ENCODE measurements at regions not wholly inside any gene's neighbourhood (a gene's known extent, or its start where the extent isn't known, plus 50 kb on each side); places are given as distances from the start of the nearest gene placed in this dataset.

DNA sequence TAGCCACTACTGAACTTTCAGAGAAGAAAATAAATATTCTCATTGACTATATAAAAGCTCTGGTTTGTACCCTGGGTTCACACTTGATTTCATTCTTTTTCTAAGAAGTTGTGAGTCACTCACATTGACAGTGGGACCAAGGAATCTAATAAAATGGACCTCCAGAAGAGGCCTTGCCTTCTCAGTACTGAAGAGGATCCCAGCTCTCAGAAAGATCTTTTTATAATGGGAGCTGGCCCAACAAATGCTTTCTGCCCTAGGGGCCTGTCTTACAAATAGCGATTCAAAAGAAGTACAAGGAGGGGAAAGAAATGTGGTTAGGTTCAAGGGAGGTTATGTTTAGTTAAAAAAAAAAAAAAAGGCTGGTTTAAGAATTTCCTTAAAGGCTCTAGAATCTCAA lies 237.9 kb downstream of the ISL1 start:
- no peak overlapping the region for H2AFZ ChIP-seq (replicated peaks)
- no peaks in the 10 kb centered on the region for H3K27me3 Mint-ChIP-seq (ENCODE audit: insufficient read depth, low read depth)

DNA sequence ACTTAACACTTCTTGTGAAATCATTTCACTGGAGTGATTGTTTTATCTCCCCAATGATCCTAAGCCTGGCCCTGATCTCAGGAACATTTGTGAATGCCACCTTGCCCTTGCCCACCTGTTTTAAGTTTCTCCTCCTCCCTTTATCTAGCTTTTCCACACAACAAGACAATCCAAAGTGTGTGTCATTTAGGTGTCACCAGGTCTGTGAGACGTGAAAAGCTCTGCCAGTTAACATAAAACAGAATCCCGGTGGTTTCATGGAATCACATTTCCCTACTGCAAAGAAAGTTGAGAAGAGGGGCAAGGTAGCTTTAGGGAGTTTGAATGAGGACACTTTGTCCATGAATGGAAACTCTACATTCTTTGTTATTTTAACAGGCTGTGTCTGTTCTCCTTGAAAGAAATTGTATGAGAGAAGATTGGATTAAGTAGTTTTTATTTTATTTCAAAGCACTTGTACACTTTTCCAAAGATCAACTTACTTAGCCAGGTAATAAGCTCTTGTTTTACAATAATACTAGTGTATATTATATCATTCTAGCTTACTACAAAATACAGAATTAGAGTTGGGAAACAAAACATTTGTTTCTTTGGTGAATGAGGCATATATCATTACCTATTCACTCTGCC lies 239.0 kb downstream of the ISL1 start:
- Histone ChIP-seq H4K20me1 (ENCODE audit: low read depth) (no peaks in the 10 kb centered on the region), H3F3A (ENCODE audit: low read depth) (no peaks in the 10 kb centered on the region), H3K4me2 (no peak overlapping the region), H3K4me3 (no peak overlapping the region), H3K9me3 (ENCODE audit: low read depth) (no peaks in the 10 kb centered on the region), H3K27me3 (no peaks in the 10 kb centered on the region), H3K9ac (no peak overlapping the region), H3K36me3 (no peaks in the 10 kb centered on the region), H2AFZ (replicated peaks) (no peak overlapping the region), H3K79me2 (ENCODE audit: low read depth) (no peaks in the 10 kb centered on the region), H3K4me1 (peaks cover 29% of the 10 kb centered on the region), H3K27ac (no peak overlapping the region)
- Mint-ChIP-seq H3K4me1 (peaks cover 7% of the 10 kb centered on the region), H3K27me3 (ENCODE audit: insufficient read depth, low read depth) (no peaks in the 10 kb centered on the region), H3K9me3 (no peaks in the 10 kb centered on the region), H3K27ac (no peak overlapping the region), H3K36me3 (no peaks in the 10 kb centered on the region), H3K4me3 (no peak overlapping the region)
- peak; percentile 5 for DNase-seq (ENCODE audit: low spot score)
- TF ChIP-seq EZH2phosphoT487 (IDR thresholded peaks at IDR 0.05): no peak
- TF ChIP-seq EZH2 (IDR thresholded peaks at IDR 0.05): no peak
- TF ChIP-seq, protein P1, sequence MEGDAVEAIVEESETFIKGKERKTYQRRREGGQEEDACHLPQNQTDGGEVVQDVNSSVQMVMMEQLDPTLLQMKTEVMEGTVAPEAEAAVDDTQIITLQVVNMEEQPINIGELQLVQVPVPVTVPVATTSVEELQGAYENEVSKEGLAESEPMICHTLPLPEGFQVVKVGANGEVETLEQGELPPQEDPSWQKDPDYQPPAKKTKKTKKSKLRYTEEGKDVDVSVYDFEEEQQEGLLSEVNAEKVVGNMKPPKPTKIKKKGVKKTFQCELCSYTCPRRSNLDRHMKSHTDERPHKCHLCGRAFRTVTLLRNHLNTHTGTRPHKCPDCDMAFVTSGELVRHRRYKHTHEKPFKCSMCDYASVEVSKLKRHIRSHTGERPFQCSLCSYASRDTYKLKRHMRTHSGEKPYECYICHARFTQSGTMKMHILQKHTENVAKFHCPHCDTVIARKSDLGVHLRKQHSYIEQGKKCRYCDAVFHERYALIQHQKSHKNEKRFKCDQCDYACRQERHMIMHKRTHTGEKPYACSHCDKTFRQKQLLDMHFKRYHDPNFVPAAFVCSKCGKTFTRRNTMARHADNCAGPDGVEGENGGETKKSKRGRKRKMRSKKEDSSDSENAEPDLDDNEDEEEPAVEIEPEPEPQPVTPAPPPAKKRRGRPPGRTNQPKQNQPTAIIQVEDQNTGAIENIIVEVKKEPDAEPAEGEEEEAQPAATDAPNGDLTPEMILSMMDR (IDR thresholded peaks at IDR 0.05): no peak

More for the DNA sequence above, 237.9 kb downstream of the ISL1 start:
- Mint-ChIP-seq H3K4me3 (no peak overlapping the region), H3K9me3 (no peaks in the 10 kb centered on the region), H3K4me1 (peaks cover 7% of the 10 kb centered on the region), H3K36me3 (no peaks in the 10 kb centered on the region), H3K27ac (no peak overlapping the region)
- H3F3A ChIP-seq (ENCODE audit: low read depth): no peaks in the 10 kb centered on the region
- no peak overlapping the region for H3K4me3 ChIP-seq
- DNase-seq (ENCODE audit: low spot score): peak; percentile 7
- no peak overlapping the region for H3K27ac ChIP-seq
- peaks cover 29% of the 10 kb centered on the region for H3K4me1 ChIP-seq
- TF ChIP-seq, protein P1 (IDR thresholded peaks at IDR 0.05): no peak
- no peak for TF ChIP-seq EZH2 (IDR thresholded peaks at IDR 0.05)
- TF ChIP-seq EZH2phosphoT487 (IDR thresholded peaks at IDR 0.05): no peak
- H3K79me2 ChIP-seq (ENCODE audit: low read depth): no peaks in the 10 kb centered on the region
- no peaks in the 10 kb centered on the region for H3K36me3 ChIP-seq
- no peak overlapping the region for H3K4me2 ChIP-seq
- no peaks in the 10 kb centered on the region for H4K20me1 ChIP-seq (ENCODE audit: low read depth)
- no peak overlapping the region for H3K9ac ChIP-seq
- H3K9me3 ChIP-seq (ENCODE audit: low read depth): no peaks in the 10 kb centered on the region
- H3K27me3 ChIP-seq: no peaks in the 10 kb centered on the region

DNA sequence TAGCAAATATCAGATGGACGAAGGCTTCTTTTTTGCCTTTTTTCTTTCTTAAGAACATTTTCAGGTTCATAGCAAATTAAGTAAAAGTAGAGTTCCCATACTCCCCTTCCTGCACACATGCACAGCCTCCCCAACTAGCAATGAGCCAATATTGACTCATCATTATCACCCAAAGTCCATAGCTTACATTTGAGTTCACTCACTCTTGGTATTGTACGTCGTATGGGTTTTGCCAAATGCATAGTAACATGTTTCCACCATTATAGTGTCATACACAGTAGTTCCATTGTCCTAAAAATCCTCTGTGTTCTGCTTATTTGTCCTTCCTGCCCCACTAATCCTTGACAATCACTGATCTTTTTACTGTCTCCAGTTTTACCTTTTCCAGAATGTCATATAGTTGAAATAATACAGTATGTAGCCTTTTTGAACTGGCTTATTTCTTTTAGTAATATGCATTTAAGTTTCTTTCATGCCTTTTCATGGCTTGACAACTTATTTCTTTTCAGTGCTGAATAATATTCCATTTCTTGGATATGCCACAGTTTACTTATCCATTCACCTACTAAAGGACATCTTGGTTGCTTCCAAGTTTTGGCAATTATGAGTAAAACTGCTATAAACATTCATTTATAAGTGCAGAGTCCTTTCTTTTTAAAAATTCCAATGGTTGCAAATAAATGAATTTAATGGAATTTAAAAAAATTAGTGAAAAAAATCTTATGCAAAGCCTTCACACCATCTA lies 242.1 kb downstream of the ISL1 start:
- peaks cover 4% of the 10 kb centered on the region for H3K9me3 Mint-ChIP-seq
- H3K36me3 Mint-ChIP-seq: no peaks in the 10 kb centered on the region
- Histone ChIP-seq H3K9me3 (ENCODE audit: low read depth) (no peaks in the 10 kb centered on the region), H4K20me1 (ENCODE audit: low read depth) (no peaks in the 10 kb centered on the region), H3K79me2 (ENCODE audit: low read depth) (no peaks in the 10 kb centered on the region), H3K4me2 (no peak overlapping the region), H3K4me1 (peaks cover 25% of the 10 kb centered on the region), H3K36me3 (no peaks in the 10 kb centered on the region), H3F3A (ENCODE audit: low read depth) (no peaks in the 10 kb centered on the region), H3K27ac (no peak overlapping the region), H3K27me3 (no peaks in the 10 kb centered on the region), H2AFZ (replicated peaks) (no peak overlapping the region), H3K4me3 (no peak overlapping the region), H3K9ac (no peak overlapping the region)
- H3K4me1 Mint-ChIP-seq: peaks cover 7% of the 10 kb centered on the region
- H3K27ac Mint-ChIP-seq: no peak overlapping the region
- no peak for DNase-seq (ENCODE audit: low spot score)
- H3K4me3 Mint-ChIP-seq: no peak overlapping the region
- TF ChIP-seq EZH2 (IDR thresholded peaks at IDR 0.05) (no peak), EZH2phosphoT487 (IDR thresholded peaks at IDR 0.05) (no peak)
- TF ChIP-seq, protein P1 (IDR thresholded peaks at IDR 0.05): no peak
- H3K27me3 Mint-ChIP-seq (ENCODE audit: insufficient read depth, low read depth): no peaks in the 10 kb centered on the region
